Panc1 (cell line): ENCODE measurements at regions not wholly inside any gene's neighbourhood (a gene's known extent, or its start where the extent isn't known, plus 50 kb on each side); places are given as distances from the start of the nearest gene placed in this dataset.

ENCODE experiments used
- ATAC-seq: fragments of 200-7000 bp; cut with Tn5 transposase; 2 replicates; pipeline ENCODE4 v1.9.1; 2020; ENCODE audit warnings: mild to moderate bottlenecking, moderate library complexity
- BruUV-seq: library from RNA; stranded (reverse); fragments of 400-500 nt; replicated peaks from 2 replicates; lab custom pipeline; 2021; lab: Mats Ljungman, UMichigan
- CTCF ChIA-PET: fragments of 300-600 bp; sonication (Branson Sonifier 250); formaldehyde crosslinking; loops from one replicate; lab custom pipeline; 2022; ENCODE audit warnings: antibody characterized with exemption; lab: Charles Lee
- POLR2A ChIA-PET: fragments of 300-600 bp; sonication (Branson Sonifier 250); formaldehyde crosslinking; loops from one replicate; lab custom pipeline; 2022; ENCODE audit warnings: antibody characterized with exemption; lab: Charles Lee
- DNase-seq: peaks from one replicate; pipeline ENCODE4 v3.0.0-alpha.2; 2010; ENCODE audit warnings: low read depth, low spot score
- H3K27ac ChIP-seq: 2 replicates; pipeline ENCODE4 v1.5.1; 2011; ENCODE audit warnings: mild to moderate bottlenecking, low read length, inconsistent platforms
- H3K27me3 ChIP-seq: fragments of 200-500 bp; sonication (Bioruptor generic); 2 replicates; pipeline ENCODE4 v1.6.0; 2014; ENCODE audit warnings: low read length, inconsistent platforms; ENCODE audit not compliant: control insufficient read depth, insufficient read depth
- H3K36me3 ChIP-seq: fragments of 200-500 bp; sonication (Bioruptor generic); 2 replicates; pipeline ENCODE4 v1.5.1; 2014; ENCODE audit warnings: inconsistent platforms, mild to moderate bottlenecking, low read length, moderate library complexity; ENCODE audit not compliant: control insufficient read depth, insufficient read depth
- H3K4me1 ChIP-seq: 2 replicates; pipeline ENCODE4 v1.5.1; 2011; ENCODE audit warnings: inconsistent platforms, mild to moderate bottlenecking, low read length, moderate library complexity; ENCODE audit not compliant: control insufficient read depth, insufficient read depth
- H3K4me3 ChIP-seq, 2 experiments: 2 replicates each; pipeline ENCODE4 v1.5.1; 2011 to 2012; ENCODE audit warnings: low read depth in 2 of 2, low read length in 2 of 2, mild to moderate bottlenecking in 2 of 2, inconsistent platforms in 1 of 2, moderate library complexity in 1 of 2
- H3K9me3 ChIP-seq: fragments of 200-500 bp; sonication (Bioruptor generic); 2 replicates; pipeline ENCODE4 v1.5.1; 2014; ENCODE audit warnings: low read depth, mild to moderate bottlenecking, inconsistent platforms, low read length, moderate library complexity; ENCODE audit not compliant: control insufficient read depth, insufficient read depth
- CTCF ChIP-seq: fragments of 450-650 bp; IDR thresholded peaks from 2 replicates; pipeline ENCODE4 v1.5.1; 2017; ENCODE audit warnings: mild to moderate bottlenecking
- POLR2AphosphoS5 ChIP-seq: IDR thresholded peaks from 2 replicates; pipeline ENCODE4 v1.6.1; 2012; ENCODE audit warnings: mild to moderate bottlenecking, low read depth, low read length, moderate library complexity
- REST ChIP-seq, 2 experiments: IDR thresholded peaks; 2 replicates each; pipeline ENCODE4 v1.6.1; 2011 to 2012; ENCODE audit warnings: low read depth in 2 of 2, control low read depth in 1 of 2, low read length in 1 of 2, mild to moderate bottlenecking in 1 of 2, moderate library complexity in 1 of 2; ENCODE audit not compliant: insufficient read depth in 1 of 2
- SIN3A ChIP-seq: IDR thresholded peaks from 2 replicates; pipeline ENCODE4 v1.6.1; 2012; ENCODE audit warnings: low read depth, mild to moderate bottlenecking, low read length, moderate library complexity, borderline replicate concordance; ENCODE audit not compliant: insufficient read depth
- TCF7L2 ChIP-seq: IDR thresholded peaks from 2 replicates; pipeline ENCODE4 v1.6.1; 2011; ENCODE audit warnings: mild to moderate bottlenecking, low read depth, low read length, inconsistent platforms
- in situ Hi-C: cut with HindIII; loops from 2 replicates; pipeline ENCODE4 v1.10.0; 2016; ENCODE audit warnings: low sequenced_read_pairs, low pct_unique_long_range_greater_than_20kb
- intact Hi-C: fragments of 100-400 bp; cut with micrococcal nuclease; formaldehyde crosslinking; loops from one replicate; pipeline ENCODE4 v1.10.0; 2022; ENCODE audit not compliant: unreplicated experiment

- Histone ChIP-seq H3K4me3 (no peak overlapping the region), H3K36me3 (no peaks in the 10 kb centered on the region), H3K27me3 (no peaks in the 10 kb centered on the region), H3K4me1 (no peaks in the 10 kb centered on the region), H3K9me3 (no peaks in the 10 kb centered on the region), H3K27ac (no peak overlapping the region)
- ChIA-PET POLR2A (no interaction called here), CTCF (no interaction called here)
- intact Hi-C loops (no loop called here), in situ Hi-C loops (no loop called here)
- DNase-seq (no peak), ATAC-seq (no peak)
- TF ChIP-seq TCF7L2 = no peak
- TF ChIP-seq SIN3A = no peak
- TF ChIP-seq REST (IDR thresholded peaks at IDR 0.05; ENCODE audit: insufficient read depth in 1 of 2, low read depth in 2 of 2, low read length in 1 of 2) = no peak
- no peak for TF ChIP-seq POLR2AphosphoS5
- no peak for TF ChIP-seq CTCF
- BruUV-seq = no TSS peak
Measured at GRCh38 chr10:83427101-83427500, 712.2 kb upstream of the GHITM start.

GRCh38 chr10:83432261-83433045 lies 706.9 kb upstream of the GHITM start:
- TF ChIP-seq SIN3A = no peak
- TF ChIP-seq CTCF = no peak
- no peak for TF ChIP-seq TCF7L2
- no peak for TF ChIP-seq POLR2AphosphoS5
- TF ChIP-seq REST (IDR thresholded peaks at IDR 0.05; ENCODE audit: insufficient read depth in 1 of 2, low read depth in 2 of 2, low read length in 1 of 2) = no peak
- BruUV-seq = no TSS peak

More at GRCh38 chr10:83432261-83433045, 706.9 kb upstream of the GHITM start:
- intact Hi-C loops (no loop called here), in situ Hi-C loops (no loop called here)
- ChIA-PET POLR2A (no interaction called here), CTCF (no interaction called here)
- no peak for DNase-seq
- no peaks in the 10 kb centered on the region for H3K9me3 ChIP-seq
- no peak overlapping the region for H3K27ac ChIP-seq
- H3K36me3 ChIP-seq = no peaks in the 10 kb centered on the region
- ATAC-seq = no peak
- H3K27me3 ChIP-seq = no peaks in the 10 kb centered on the region
- H3K4me3 ChIP-seq = no peak overlapping the region
- H3K4me1 ChIP-seq = no peaks in the 10 kb centered on the region
